ENCODE measurements at regions not wholly inside any gene's neighbourhood (a gene's known extent, or its start where the extent isn't known, plus 50 kb on each side); places are given as distances from the start of the nearest gene placed in this dataset.

DNA sequence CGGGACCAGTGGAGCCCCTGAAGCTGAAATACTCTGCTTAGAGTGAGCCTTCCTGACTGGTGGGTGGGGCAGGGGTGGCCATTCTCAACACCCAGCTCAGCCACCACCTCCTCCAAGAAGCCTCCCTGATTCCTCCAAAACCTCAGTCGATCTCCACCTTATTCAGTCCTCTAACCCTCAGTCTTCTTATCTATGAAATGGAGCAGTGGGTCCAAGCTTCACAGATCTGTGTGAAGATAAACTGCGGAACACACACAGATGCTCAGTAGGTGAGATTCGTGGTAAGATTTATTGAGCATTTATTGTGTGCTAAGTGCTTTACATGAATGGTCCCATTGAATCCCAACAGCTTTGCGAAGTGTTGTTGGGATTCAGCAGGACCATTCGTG is 93.1 kb upstream of the RUNX3 start:
- TF ChIP-seq EZH2 (IDR thresholded peaks at IDR 0.05), result no peak
- TF ChIP-seq POLR2AphosphoS5 (IDR thresholded peaks at IDR 0.05; ENCODE audit: borderline replicate concordance, low read depth, low read length), result no peak
